GM11168 (cell line): ENCODE measurements at regions not wholly inside any gene's neighbourhood (a gene's known extent, or its start where the extent isn't known, plus 50 kb on each side); places are given as distances from the start of the nearest gene placed in this dataset.

ENCODE experiments used
- in situ Hi-C: fragments of 300-500 bp; cut with MboI; formaldehyde crosslinking; loops from one replicate; pipeline ENCODE4 v1.12.0; 2022; ENCODE audit warnings: low sequenced_read_pairs; ENCODE audit not compliant: unreplicated experiment

GRCh38 chrY:19066447-19067190 is 293.1 kb upstream of the HSFY2 start:
- in situ Hi-C loops: no loop called here

GRCh38 chrY:19065119-19065518 is 291.6 kb upstream of the HSFY2 start:
- in situ Hi-C loops: no loop called here

- in situ Hi-C loops: no loop called here
These were observed 286.2 kb upstream of the HSFY2 start for GRCh38 chrY:19059733-19060132.

GRCh38 chrY:19058831-19059370 is 285.4 kb upstream of the HSFY2 start:
- in situ Hi-C loops: no loop called here

GRCh38 chrY:19056138-19056469 is 282.6 kb upstream of the HSFY2 start:
- in situ Hi-C loops: no loop called here

GRCh38 chrY:19055232-19056137 is 281.9 kb upstream of the HSFY2 start:
- in situ Hi-C loops: no loop called here

- in situ Hi-C loops: no loop called here
These were observed 280.3 kb upstream of the HSFY2 start for GRCh38 chrY:19053806-19054205.

- in situ Hi-C loops: no loop called here
These were observed 277.5 kb upstream of the HSFY2 start for GRCh38 chrY:19051021-19051420.

GRCh38 chrY:19042984-19043442 is 269.5 kb upstream of the HSFY2 start:
- in situ Hi-C loops: no loop called here

- in situ Hi-C loops: no loop called here
These were observed 268.9 kb upstream of the HSFY2 start for GRCh38 chrY:19042306-19042958.

- in situ Hi-C loops: no loop called here
These were observed 253.1 kb upstream of the HSFY2 start for GRCh38 chrY:19026631-19027030.

- in situ Hi-C loops: no loop called here
These were observed 250.4 kb upstream of the HSFY2 start for GRCh38 chrY:19023934-19024333.

GRCh38 chrY:19020193-19020592 is 246.7 kb upstream of the HSFY2 start:
- in situ Hi-C loops: no loop called here

GRCh38 chrY:19016990-19017389 is 243.5 kb upstream of the HSFY2 start:
- in situ Hi-C loops: no loop called here

GRCh38 chrY:19015854-19016253 is 242.3 kb upstream of the HSFY2 start:
- in situ Hi-C loops: no loop called here

- in situ Hi-C loops: no loop called here
These were observed 241.7 kb upstream of the HSFY2 start for GRCh38 chrY:19015213-19015612.

- in situ Hi-C loops: no loop called here
These were observed 239.4 kb upstream of the HSFY2 start for GRCh38 chrY:19012985-19013384.

GRCh38 chrY:19011605-19012090 is 238.1 kb upstream of the HSFY2 start:
- in situ Hi-C loops: no loop called here

- in situ Hi-C loops: no loop called here
These were observed 232.7 kb upstream of the HSFY2 start for GRCh38 chrY:19006234-19006633.

GRCh38 chrY:19005579-19005978 is 232.0 kb upstream of the HSFY2 start:
- in situ Hi-C loops: no loop called here
